Right atrium auricular region (tissue), 2 donors: ENCODE measurements at regions not wholly inside any gene's neighbourhood (a gene's known extent, or its start where the extent isn't known, plus 50 kb on each side); places are given as distances from the start of the nearest gene placed in this dataset.

ENCODE experiments used
- DNase-seq: peaks from one replicate; pipeline ENCODE4 v3.0.0-alpha.2; 2019; ENCODE audit warnings: low spot score
- H3K27ac ChIP-seq, 2 donors: fragments of 200-600 bp; sonication (generic); 1 replicate in 1 of 2; 2 replicates in 1 of 2; pipeline ENCODE4 v1.5.1; 2016 to 2019
- H3K27me3 ChIP-seq, 2 donors: fragments of 200-600 bp; sonication (generic); one replicate each; pipeline versions ENCODE4 v1.5.1 to v1.6.0; 2017 to 2019
- H3K36me3 ChIP-seq: fragments of 200-600 bp; sonication (generic); one replicate; pipeline ENCODE4 v1.5.1; 2016
- H3K4me1 ChIP-seq, 2 donors: fragments of 200-600 bp; sonication (generic); one replicate each; pipeline versions ENCODE4 v1.5.1 to v1.6.0; 2017 to 2019
- H3K4me3 ChIP-seq, 2 donors: fragments of 200-600 bp; sonication (generic); 1 replicate in 1 of 2; 2 replicates in 1 of 2; pipeline ENCODE4 v1.5.1; 2017 to 2019; ENCODE audit warnings: mild to moderate bottlenecking in 1 of 2, moderate library complexity in 1 of 2
- H3K9me3 ChIP-seq, 2 donors: fragments of 200-600 bp; sonication (generic); one replicate each; pipeline ENCODE4 v1.5.1; 2019
- CTCF ChIP-seq, 2 donors: fragments of 200-600 bp; sonication (generic); IDR thresholded peaks; one replicate each; pipeline ENCODE4 v1.5.1; 2019; ENCODE audit warnings: antibody characterized with exemption in 2 of 2

DNA sequence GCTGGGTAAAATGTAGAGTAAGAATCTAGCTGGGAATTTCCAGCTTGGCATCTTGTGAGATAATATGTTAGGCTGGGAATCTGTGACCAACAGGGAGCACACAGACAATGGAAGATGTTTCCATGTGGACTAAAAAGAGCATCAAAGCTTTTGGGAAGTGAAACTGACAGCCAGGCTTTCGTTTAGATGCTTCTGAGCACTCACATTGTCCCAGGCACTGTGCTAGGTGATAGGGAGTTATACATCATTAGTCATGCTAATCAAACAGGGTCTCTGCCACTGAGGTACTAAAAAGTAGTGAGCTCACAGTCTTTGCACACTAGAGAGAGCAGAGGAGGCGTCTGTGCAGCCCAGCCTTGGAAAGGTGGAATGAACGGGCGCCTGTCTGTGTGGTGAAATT lies 101.9 kb upstream of the SCOC start:
- H3K27me3 ChIP-seq: no peaks in the 10 kb centered on the region
- no peak for DNase-seq
- no peaks in the 10 kb centered on the region for H3K36me3 ChIP-seq
- TF ChIP-seq CTCF (IDR thresholded peaks at IDR 0.05): no peak
- H3K4me3 ChIP-seq: no peak overlapping the region
- H3K4me1 ChIP-seq: no peaks in the 10 kb centered on the region
- no peaks in the 10 kb centered on the region for H3K9me3 ChIP-seq
- H3K27ac ChIP-seq: no peak overlapping the region

GRCh38 chr4:140269369-140269768 lies 104.1 kb upstream of the SCOC start:
- no peak overlapping the region for H3K4me3 ChIP-seq
- no peaks in the 10 kb centered on the region for H3K4me1 ChIP-seq
- H3K27ac ChIP-seq: no peak overlapping the region
- H3K36me3 ChIP-seq: no peaks in the 10 kb centered on the region
- H3K9me3 ChIP-seq: no peaks in the 10 kb centered on the region
- no peak for TF ChIP-seq CTCF (IDR thresholded peaks at IDR 0.05)
- no peak for DNase-seq
- H3K27me3 ChIP-seq: no peaks in the 10 kb centered on the region

- H3K27me3 ChIP-seq: no peaks in the 10 kb centered on the region
Observed at GRCh38 chr4:140268186-140268841, 105.1 kb upstream of the SCOC start.

DNA sequence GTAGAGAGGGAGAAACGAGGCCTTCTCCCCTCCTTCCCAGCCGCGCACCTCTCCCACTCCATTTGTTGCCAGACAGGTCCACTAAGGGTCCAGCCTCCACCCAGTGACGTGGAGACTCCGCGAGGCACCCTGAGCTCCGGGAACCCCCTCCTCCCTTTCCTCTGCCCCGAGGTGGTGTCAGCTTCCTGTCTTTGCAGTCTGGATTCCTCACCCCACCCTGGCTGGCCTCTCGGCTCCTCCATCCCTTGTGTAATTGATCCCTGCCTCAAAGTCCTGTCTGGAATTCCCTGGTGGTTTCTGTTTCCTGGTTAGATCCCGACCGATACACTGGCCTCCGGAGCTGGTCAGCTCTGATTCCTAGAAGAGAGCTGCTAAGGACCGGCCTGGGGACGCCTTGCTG lies 105.9 kb upstream of the SCOC start:
- H3K27ac ChIP-seq: no peak overlapping the region
- no peaks in the 10 kb centered on the region for H3K9me3 ChIP-seq
- DNase-seq: no peak
- no peak for TF ChIP-seq CTCF (IDR thresholded peaks at IDR 0.05)
- no peaks in the 10 kb centered on the region for H3K27me3 ChIP-seq
- H3K4me1 ChIP-seq: no peaks in the 10 kb centered on the region
- no peaks in the 10 kb centered on the region for H3K36me3 ChIP-seq
- no peak overlapping the region for H3K4me3 ChIP-seq

More at GRCh38 chr4:140268186-140268841, 105.1 kb upstream of the SCOC start:
- no peak overlapping the region for H3K27ac ChIP-seq
- TF ChIP-seq CTCF (IDR thresholded peaks at IDR 0.05): no peak
- no peaks in the 10 kb centered on the region for H3K36me3 ChIP-seq
- H3K4me3 ChIP-seq: no peak overlapping the region
- no peak for DNase-seq
- H3K9me3 ChIP-seq: no peaks in the 10 kb centered on the region
- H3K4me1 ChIP-seq: no peaks in the 10 kb centered on the region

- no peak for TF ChIP-seq CTCF (IDR thresholded peaks at IDR 0.05)
- no peak overlapping the region for H3K27ac ChIP-seq
Observed at GRCh38 chr4:140266958-140267568, 106.4 kb upstream of the SCOC start.

DNA sequence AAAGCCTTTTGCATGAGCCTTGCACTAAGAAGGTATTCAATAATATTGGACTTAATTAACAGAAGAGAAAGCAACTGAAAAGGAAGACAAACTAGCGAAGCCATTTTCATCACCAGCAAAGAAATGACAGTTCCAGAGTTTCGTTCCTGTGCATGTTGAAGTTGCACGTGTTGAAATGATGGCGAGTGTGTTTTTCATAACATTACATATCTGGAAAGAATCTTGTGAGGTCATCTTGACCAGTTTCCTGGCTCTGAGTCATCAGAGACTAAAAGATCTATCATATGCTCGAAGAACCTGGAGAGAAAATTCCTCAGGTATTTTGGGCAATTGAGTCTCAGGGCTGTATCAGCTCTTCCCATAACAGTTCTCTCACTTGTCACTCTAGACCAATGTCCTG lies 106.2 kb upstream of the MAML3 start:
- Histone ChIP-seq H3K4me1 (peaks cover 0 to 4% of the 10 kb centered on the region in 2 donors), H3K9me3 (no peaks in the 10 kb centered on the region), H3K27me3 (no peaks in the 10 kb centered on the region), H3K4me3 (no peak overlapping the region), H3K27ac (no peak overlapping the region), H3K36me3 (no peaks in the 10 kb centered on the region)
- no peak for TF ChIP-seq CTCF (IDR thresholded peaks at IDR 0.05)
- no peak for DNase-seq

More at GRCh38 chr4:140266958-140267568, 106.4 kb upstream of the SCOC start:
- Histone ChIP-seq H3K9me3 (no peaks in the 10 kb centered on the region), H3K4me3 (no peak overlapping the region), H3K27me3 (no peaks in the 10 kb centered on the region), H3K4me1 (no peaks in the 10 kb centered on the region), H3K36me3 (no peaks in the 10 kb centered on the region)
- no peak for DNase-seq
